Stomach (tissue), 4 donors: ENCODE measurements at regions not wholly inside any gene's neighbourhood (a gene's known extent, or its start where the extent isn't known, plus 50 kb on each side); places are given as distances from the start of the nearest gene placed in this dataset.

ENCODE experiments used
- CTCF ChIP-seq, 7 experiments: fragments of 450-650 bp in 4 of 7; fragments of 200-600 bp in 3 of 7; sonication (generic) in 3 of 7; IDR thresholded peaks; one replicate each; pipeline ENCODE4 v1.5.1; 2016 to 2019; ENCODE audit warnings: antibody characterized with exemption in 7 of 7, control low read depth in 2 of 7, mild to moderate bottlenecking in 1 of 7
- EP300 ChIP-seq: sonication (generic); formaldehyde crosslinking; IDR thresholded peaks from one replicate; pipeline ENCODE4 v1.6.1; 2017; ENCODE audit warnings: antibody characterized with exemption
- POLR2A ChIP-seq, 4 donors: fragments of 450-650 bp; IDR thresholded peaks; one replicate each; pipeline ENCODE4 v1.6.1; 2016; ENCODE audit warnings: antibody characterized with exemption in 4 of 4, control low read depth in 2 of 4, mild to moderate bottlenecking in 1 of 4, moderate library complexity in 1 of 4
- POLR2AphosphoS5 ChIP-seq, 3 donors: sonication (generic); formaldehyde crosslinking; IDR thresholded peaks; one replicate each; pipeline ENCODE4 v1.6.1; 2016; ENCODE audit warnings: antibody characterized with exemption in 3 of 3

GRCh38 chr13:67967031-67967430 lies 736.9 kb upstream of the PCDH9 start:
- TF ChIP-seq CTCF (IDR thresholded peaks at IDR 0.05): no peak
- no peak for TF ChIP-seq POLR2AphosphoS5 (IDR thresholded peaks at IDR 0.05)
- no peak for TF ChIP-seq POLR2A (IDR thresholded peaks at IDR 0.05)
- no peak for TF ChIP-seq EP300
